ENCODE measurements at regions not wholly inside any gene's neighbourhood (a gene's known extent, or its start where the extent isn't known, plus 50 kb on each side); places are given as distances from the start of the nearest gene placed in this dataset.

DNA sequence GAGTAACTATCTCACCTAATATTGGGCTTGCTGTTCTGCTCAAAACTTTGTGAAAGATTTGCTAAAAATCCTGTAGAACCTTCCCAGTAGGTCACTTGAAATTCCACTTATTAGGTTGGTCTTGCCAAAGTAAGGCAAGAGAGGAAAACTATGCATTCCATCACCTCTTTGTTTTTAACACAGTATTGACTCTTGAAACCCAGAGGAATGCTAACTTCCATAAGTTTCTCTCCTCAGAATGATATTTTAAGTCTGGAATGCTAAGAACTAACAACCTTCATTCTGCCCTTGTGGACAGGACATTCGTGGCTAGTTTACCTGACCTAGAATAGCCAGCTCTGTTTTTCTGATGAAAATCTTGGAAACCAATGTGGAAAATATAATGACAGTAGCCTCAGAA, 154.5 kb downstream of the TMCO5A start:
- TF ChIP-seq PHF8 (conservative IDR thresholded peaks at IDR 0.05; ENCODE audit: low read depth, low read length) (no peak), POLR2A (IDR thresholded peaks at IDR 0.05; ENCODE audit: control extremely low read depth in 1 of 2, low read depth in 2 of 2, low read length in 2 of 2) (no peak), ZNF274 (IDR thresholded peaks at IDR 0.05; ENCODE audit: borderline replicate concordance, extremely low read depth, low read length) (no peak), EZH2 (IDR thresholded peaks at IDR 0.05; ENCODE audit: low read depth, low read length, severe bottlenecking) (no peak), KDM5A (IDR thresholded peaks at IDR 0.05; ENCODE audit: low read length) (no peak), SP1 (IDR thresholded peaks at IDR 0.05; ENCODE audit: low read depth, low read length) (no peak), SP2 (IDR thresholded peaks at IDR 0.05; ENCODE audit: low read length) (no peak), TAF1 (IDR thresholded peaks at IDR 0.05; ENCODE audit: low read depth, low read length) (no peak), JUN (IDR thresholded peaks at IDR 0.05; ENCODE audit: low read depth, low read length) (no peak)
- TF ChIP-seq, protein P1, sequence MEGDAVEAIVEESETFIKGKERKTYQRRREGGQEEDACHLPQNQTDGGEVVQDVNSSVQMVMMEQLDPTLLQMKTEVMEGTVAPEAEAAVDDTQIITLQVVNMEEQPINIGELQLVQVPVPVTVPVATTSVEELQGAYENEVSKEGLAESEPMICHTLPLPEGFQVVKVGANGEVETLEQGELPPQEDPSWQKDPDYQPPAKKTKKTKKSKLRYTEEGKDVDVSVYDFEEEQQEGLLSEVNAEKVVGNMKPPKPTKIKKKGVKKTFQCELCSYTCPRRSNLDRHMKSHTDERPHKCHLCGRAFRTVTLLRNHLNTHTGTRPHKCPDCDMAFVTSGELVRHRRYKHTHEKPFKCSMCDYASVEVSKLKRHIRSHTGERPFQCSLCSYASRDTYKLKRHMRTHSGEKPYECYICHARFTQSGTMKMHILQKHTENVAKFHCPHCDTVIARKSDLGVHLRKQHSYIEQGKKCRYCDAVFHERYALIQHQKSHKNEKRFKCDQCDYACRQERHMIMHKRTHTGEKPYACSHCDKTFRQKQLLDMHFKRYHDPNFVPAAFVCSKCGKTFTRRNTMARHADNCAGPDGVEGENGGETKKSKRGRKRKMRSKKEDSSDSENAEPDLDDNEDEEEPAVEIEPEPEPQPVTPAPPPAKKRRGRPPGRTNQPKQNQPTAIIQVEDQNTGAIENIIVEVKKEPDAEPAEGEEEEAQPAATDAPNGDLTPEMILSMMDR (IDR thresholded peaks at IDR 0.05; ENCODE audit: control extremely low read depth in 1 of 3, insufficient read depth in 1 of 3, low read depth in 1 of 3, low read length in 3 of 3), result no peak
